ENCODE measurements at regions not wholly inside any gene's neighbourhood (a gene's known extent, or its start where the extent isn't known, plus 50 kb on each side); places are given as distances from the start of the nearest gene placed in this dataset.
"Not testable (repeated sequence)": the region's sequence is repeated elsewhere in the genome, so short reads cannot be mapped to it uniquely, and the experiment has no call there.

GRCh38 chr12:113573148-113573547, 101.5 kb upstream of the LHX5 start:
- no peak for DNase-seq (ENCODE audit: low read depth)

GRCh38 chr12:113571713-113572112, 100.0 kb upstream of the LHX5 start:
- no peak for DNase-seq (ENCODE audit: low read depth)

- no peak for DNase-seq (ENCODE audit: low read depth)
Measured at GRCh38 chr12:113569806-113570205, 98.1 kb upstream of the LHX5 start.

GRCh38 chr12:113568021-113568420, 96.3 kb upstream of the LHX5 start:
- DNase-seq (ENCODE audit: low read depth), result no peak

GRCh38 chr12:113565368-113565767, 93.7 kb upstream of the LHX5 start:
- DNase-seq (ENCODE audit: low read depth), result no peak

- DNase-seq (ENCODE audit: low read depth), result no peak
Measured at GRCh38 chr12:113561068-113561780, 89.6 kb upstream of the LHX5 start.

GRCh38 chr12:113559466-113559865, 87.8 kb upstream of the LHX5 start:
- no peak for DNase-seq (ENCODE audit: low read depth)

- no peak for DNase-seq (ENCODE audit: low read depth)
Measured at GRCh38 chr12:113555226-113555625, 83.6 kb upstream of the LHX5 start.

- no peak for DNase-seq (ENCODE audit: low read depth)
Measured at GRCh38 chr12:113552760-113553159, 81.1 kb upstream of the LHX5 start.

GRCh38 chr12:113551563-113551962, 79.9 kb upstream of the LHX5 start:
- no peak for DNase-seq (ENCODE audit: low read depth)

- DNase-seq (ENCODE audit: low read depth), result no peak
Measured at GRCh38 chr12:113548467-113548866, 76.8 kb upstream of the LHX5 start.

GRCh38 chr12:113546916-113547863, 75.5 kb upstream of the LHX5 start:
- DNase-seq (ENCODE audit: low read depth), result no peak

- no peak for DNase-seq (ENCODE audit: low read depth)
Measured at GRCh38 chr12:113537751-113538087, 66.0 kb upstream of the LHX5 start.

- DNase-seq (ENCODE audit: low read depth), result no peak
Measured at GRCh38 chr12:113537046-113537750, 65.5 kb upstream of the LHX5 start.

GRCh38 chr12:113535100-113535499, 63.4 kb upstream of the LHX5 start:
- no peak for DNase-seq (ENCODE audit: low read depth)

GRCh38 chr12:113534555-113534954, 62.9 kb upstream of the LHX5 start:
- no peak for DNase-seq (ENCODE audit: low read depth)

GRCh38 chr12:113533842-113534375, 62.2 kb upstream of the LHX5 start:
- no peak for DNase-seq (ENCODE audit: low read depth)

- no peak for DNase-seq (ENCODE audit: low read depth)
Measured at GRCh38 chr12:113532292-113532691, 60.6 kb upstream of the LHX5 start.

- DNase-seq (ENCODE audit: low read depth), result not testable (repeated sequence)
Measured at GRCh38 chr12:113531073-113531472, 59.4 kb upstream of the LHX5 start.

- DNase-seq (ENCODE audit: low read depth), result no peak
Measured at GRCh38 chr12:113528606-113529293, 57.1 kb upstream of the LHX5 start.

GRCh38 chr12:113525066-113525465, 53.4 kb upstream of the LHX5 start:
- no peak for DNase-seq (ENCODE audit: low read depth)

GRCh38 chr12:113524495-113524894, 52.8 kb upstream of the LHX5 start:
- DNase-seq (ENCODE audit: low read depth), result no peak
